ENCODE measurements at regions not wholly inside any gene's neighbourhood (a gene's known extent, or its start where the extent isn't known, plus 50 kb on each side); places are given as distances from the start of the nearest gene placed in this dataset.

GRCh38 chr1:195458365-195458764 is 1149.9 kb downstream of the KCNT2 start:
- no peak for DNase-seq (ENCODE audit: low spot score)
- no peak overlapping the region for H3K4me3 ChIP-seq
- no peaks in the 10 kb centered on the region for H4K20me1 ChIP-seq (ENCODE audit: low read depth)
- Mint-ChIP-seq H3K27me3 (ENCODE audit: insufficient read depth, low read depth) (no peaks in the 10 kb centered on the region), H3K27ac (no peak overlapping the region), H3K9me3 (peaks cover 5% of the 10 kb centered on the region), H3K4me3 (no peak overlapping the region), H3K4me1 (no peaks in the 10 kb centered on the region), H3K36me3 (no peaks in the 10 kb centered on the region)
- no peak for TF ChIP-seq EZH2 (IDR thresholded peaks at IDR 0.05)
- H3K9me3 ChIP-seq (ENCODE audit: low read depth): no peaks in the 10 kb centered on the region
- H3K4me1 ChIP-seq: no peaks in the 10 kb centered on the region
- H3K4me2 ChIP-seq: no peak overlapping the region
- H3K36me3 ChIP-seq: no peaks in the 10 kb centered on the region
- H3K27me3 ChIP-seq: no peaks in the 10 kb centered on the region
- no peak overlapping the region for H2AFZ ChIP-seq (replicated peaks)
- no peak overlapping the region for H3K27ac ChIP-seq
- H3K9ac ChIP-seq: no peak overlapping the region
- no peaks in the 10 kb centered on the region for H3K79me2 ChIP-seq (ENCODE audit: low read depth)
- no peaks in the 10 kb centered on the region for H3F3A ChIP-seq (ENCODE audit: low read depth)

GRCh38 chr1:195450794-195451193 is 1157.4 kb downstream of the KCNT2 start:
- Histone ChIP-seq H3K4me1 (no peaks in the 10 kb centered on the region), H3K79me2 (ENCODE audit: low read depth) (no peaks in the 10 kb centered on the region), H3K4me2 (no peak overlapping the region), H3K27me3 (no peaks in the 10 kb centered on the region), H3K4me3 (no peak overlapping the region), H3K27ac (no peak overlapping the region), H3K9me3 (ENCODE audit: low read depth) (no peaks in the 10 kb centered on the region), H3F3A (ENCODE audit: low read depth) (no peaks in the 10 kb centered on the region), H4K20me1 (ENCODE audit: low read depth) (no peaks in the 10 kb centered on the region), H3K9ac (no peak overlapping the region), H2AFZ (replicated peaks) (no peak overlapping the region), H3K36me3 (no peaks in the 10 kb centered on the region)
- Mint-ChIP-seq H3K4me1 (no peaks in the 10 kb centered on the region), H3K4me3 (no peak overlapping the region), H3K9me3 (peaks cover 5% of the 10 kb centered on the region), H3K27me3 (ENCODE audit: insufficient read depth, low read depth) (no peaks in the 10 kb centered on the region), H3K36me3 (peaks cover 2% of the 10 kb centered on the region), H3K27ac (no peak overlapping the region)
- no peak for TF ChIP-seq EZH2 (IDR thresholded peaks at IDR 0.05)
- TF ChIP-seq, protein P1, sequence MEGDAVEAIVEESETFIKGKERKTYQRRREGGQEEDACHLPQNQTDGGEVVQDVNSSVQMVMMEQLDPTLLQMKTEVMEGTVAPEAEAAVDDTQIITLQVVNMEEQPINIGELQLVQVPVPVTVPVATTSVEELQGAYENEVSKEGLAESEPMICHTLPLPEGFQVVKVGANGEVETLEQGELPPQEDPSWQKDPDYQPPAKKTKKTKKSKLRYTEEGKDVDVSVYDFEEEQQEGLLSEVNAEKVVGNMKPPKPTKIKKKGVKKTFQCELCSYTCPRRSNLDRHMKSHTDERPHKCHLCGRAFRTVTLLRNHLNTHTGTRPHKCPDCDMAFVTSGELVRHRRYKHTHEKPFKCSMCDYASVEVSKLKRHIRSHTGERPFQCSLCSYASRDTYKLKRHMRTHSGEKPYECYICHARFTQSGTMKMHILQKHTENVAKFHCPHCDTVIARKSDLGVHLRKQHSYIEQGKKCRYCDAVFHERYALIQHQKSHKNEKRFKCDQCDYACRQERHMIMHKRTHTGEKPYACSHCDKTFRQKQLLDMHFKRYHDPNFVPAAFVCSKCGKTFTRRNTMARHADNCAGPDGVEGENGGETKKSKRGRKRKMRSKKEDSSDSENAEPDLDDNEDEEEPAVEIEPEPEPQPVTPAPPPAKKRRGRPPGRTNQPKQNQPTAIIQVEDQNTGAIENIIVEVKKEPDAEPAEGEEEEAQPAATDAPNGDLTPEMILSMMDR (IDR thresholded peaks at IDR 0.05): no peak
- TF ChIP-seq EZH2phosphoT487 (IDR thresholded peaks at IDR 0.05): no peak
- no peak for DNase-seq (ENCODE audit: low spot score)

DNA sequence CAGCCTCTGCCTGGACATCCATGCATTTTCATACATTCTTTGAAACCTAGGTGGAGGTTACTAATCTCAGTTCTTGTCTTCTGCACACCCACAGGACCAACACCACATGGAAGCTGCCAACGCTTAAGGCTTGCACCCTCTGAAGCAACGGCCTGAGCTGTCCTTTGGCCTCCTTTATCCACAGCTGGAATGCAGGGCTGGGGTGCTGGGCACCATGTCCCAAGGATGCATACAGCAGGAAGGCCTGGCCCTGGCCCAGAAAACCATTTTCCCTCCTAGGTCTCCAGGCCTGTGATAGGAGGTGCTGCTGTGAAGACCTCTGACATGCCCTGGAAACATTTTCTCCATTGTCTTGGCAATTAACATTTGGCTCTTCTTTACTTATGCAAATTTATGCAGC is 1168.6 kb downstream of the KCNT2 start:
- H3K27ac ChIP-seq: no peak overlapping the region
- DNase-seq (ENCODE audit: low spot score): no peak
- H3K27me3 Mint-ChIP-seq (ENCODE audit: insufficient read depth, low read depth): no peaks in the 10 kb centered on the region
- H3K4me3 Mint-ChIP-seq: no peak overlapping the region
- H4K20me1 ChIP-seq (ENCODE audit: low read depth): no peaks in the 10 kb centered on the region
- no peak overlapping the region for H2AFZ ChIP-seq (replicated peaks)
- H3K27me3 ChIP-seq: no peaks in the 10 kb centered on the region
- no peak overlapping the region for H3K4me3 ChIP-seq
- no peaks in the 10 kb centered on the region for H3F3A ChIP-seq (ENCODE audit: low read depth)
- H3K4me1 Mint-ChIP-seq: no peaks in the 10 kb centered on the region
- H3K4me1 ChIP-seq: no peaks in the 10 kb centered on the region
- no peaks in the 10 kb centered on the region for H3K36me3 ChIP-seq
- H3K36me3 Mint-ChIP-seq: no peaks in the 10 kb centered on the region
- H3K9ac ChIP-seq: no peak overlapping the region
- no peak overlapping the region for H3K27ac Mint-ChIP-seq
- no peaks in the 10 kb centered on the region for H3K9me3 ChIP-seq (ENCODE audit: low read depth)
- H3K9me3 Mint-ChIP-seq: no peaks in the 10 kb centered on the region
- TF ChIP-seq, protein P1 (IDR thresholded peaks at IDR 0.05): no peak
- TF ChIP-seq EZH2 (IDR thresholded peaks at IDR 0.05) (no peak), EZH2phosphoT487 (IDR thresholded peaks at IDR 0.05) (no peak)
- H3K4me2 ChIP-seq: no peak overlapping the region
- H3K79me2 ChIP-seq (ENCODE audit: low read depth): no peaks in the 10 kb centered on the region

GRCh38 chr1:195434566-195435203 is 1173.6 kb downstream of the KCNT2 start:
- Histone ChIP-seq H3K27me3 (no peaks in the 10 kb centered on the region), H3K79me2 (ENCODE audit: low read depth) (no peaks in the 10 kb centered on the region), H3K9ac (no peak overlapping the region), H3K4me3 (no peak overlapping the region), H3K27ac (no peak overlapping the region), H3F3A (ENCODE audit: low read depth) (no peaks in the 10 kb centered on the region), H4K20me1 (ENCODE audit: low read depth) (no peaks in the 10 kb centered on the region), H3K9me3 (ENCODE audit: low read depth) (no peaks in the 10 kb centered on the region), H3K4me1 (no peaks in the 10 kb centered on the region), H2AFZ (replicated peaks) (no peak overlapping the region), H3K36me3 (no peaks in the 10 kb centered on the region), H3K4me2 (no peak overlapping the region)
- Mint-ChIP-seq H3K36me3 (no peaks in the 10 kb centered on the region), H3K9me3 (no peaks in the 10 kb centered on the region), H3K27me3 (ENCODE audit: insufficient read depth, low read depth) (no peaks in the 10 kb centered on the region), H3K27ac (no peak overlapping the region), H3K4me1 (no peaks in the 10 kb centered on the region), H3K4me3 (no peak overlapping the region)
- no peak for DNase-seq (ENCODE audit: low spot score)
- TF ChIP-seq EZH2phosphoT487 (IDR thresholded peaks at IDR 0.05) (no peak), EZH2 (IDR thresholded peaks at IDR 0.05) (no peak)
- TF ChIP-seq, protein P1 (IDR thresholded peaks at IDR 0.05): no peak

Data from neural progenitor cell (in vitro differentiated cells).